ENCODE measurements at regions not wholly inside any gene's neighbourhood (a gene's known extent, or its start where the extent isn't known, plus 50 kb on each side); places are given as distances from the start of the nearest gene placed in this dataset.
A peak's percentile ranks its signal among the peaks of the same experiment; 100 is the strongest.

DNA sequence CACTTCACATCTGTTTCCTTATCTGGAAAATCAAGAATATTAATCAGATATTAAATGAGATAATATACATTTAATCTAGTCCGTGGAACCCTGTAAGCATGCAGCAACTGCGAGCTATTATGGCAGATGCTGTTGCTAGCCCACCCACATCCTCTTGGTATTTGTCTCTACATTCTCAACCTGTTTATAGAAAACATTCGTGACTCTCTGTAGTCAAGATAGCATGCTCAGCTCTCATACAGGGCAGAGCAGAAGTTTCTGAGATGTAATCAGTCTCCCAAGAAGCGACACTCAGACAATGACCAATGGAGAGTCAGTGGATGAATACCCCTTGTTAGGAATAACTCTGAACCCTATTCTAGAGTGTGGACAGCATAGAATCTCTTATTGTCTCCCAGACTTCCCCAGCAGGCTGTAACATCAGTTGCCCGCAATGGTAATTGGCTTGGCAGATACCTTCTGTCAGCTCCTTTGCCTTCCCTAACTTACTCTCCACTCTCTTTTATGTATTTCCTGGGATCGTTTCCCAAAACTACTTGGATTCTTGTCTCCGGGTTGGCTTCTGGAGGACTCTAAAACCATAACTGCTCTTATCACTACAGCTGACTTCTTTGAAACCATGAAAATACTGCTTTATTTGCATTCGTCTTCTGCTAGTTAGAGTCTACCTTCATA is 400.7 kb upstream of the TNP1 start:
- DNase-seq = no peak

DNA sequence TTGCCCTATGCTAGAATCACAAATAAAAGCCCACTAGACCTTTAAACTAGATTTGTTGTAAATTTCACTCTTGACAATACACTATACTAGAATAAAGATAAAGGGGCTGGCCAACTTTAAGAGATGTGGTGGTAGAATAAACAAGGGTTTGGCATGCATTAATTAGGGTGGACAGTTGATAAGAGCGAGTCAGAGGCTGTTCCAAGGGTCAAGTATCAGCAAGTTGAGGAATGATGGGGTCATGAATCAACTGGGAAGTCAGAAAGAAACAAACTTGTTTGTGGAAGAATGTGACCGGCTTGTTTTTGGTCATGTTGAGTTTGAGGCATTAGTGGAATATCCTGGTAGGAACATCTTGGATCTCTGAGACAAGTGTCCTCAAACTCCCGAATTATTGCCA is 398.3 kb upstream of the TNP1 start:
- no peak for DNase-seq

DNA sequence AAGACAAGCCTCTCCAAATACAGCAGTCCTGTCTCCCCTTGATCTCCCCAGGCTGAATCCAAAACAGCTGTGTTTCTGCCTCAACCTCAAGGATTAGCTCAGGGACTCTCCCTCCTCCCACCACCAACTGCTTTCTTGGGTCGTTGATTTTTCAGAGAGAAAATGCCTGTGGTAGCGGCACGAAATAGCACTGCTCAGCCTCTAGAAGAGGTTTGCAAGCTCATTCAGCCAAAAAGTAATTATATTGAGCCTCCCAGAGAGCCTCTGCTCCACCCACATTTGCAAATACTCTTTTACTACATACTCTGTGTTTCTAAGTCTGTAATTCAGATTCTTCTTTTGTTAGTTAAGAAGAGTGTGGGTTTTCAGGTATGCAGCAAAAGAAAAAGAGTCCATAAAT is 396.4 kb upstream of the TNP1 start:
- no peak for DNase-seq

DNA sequence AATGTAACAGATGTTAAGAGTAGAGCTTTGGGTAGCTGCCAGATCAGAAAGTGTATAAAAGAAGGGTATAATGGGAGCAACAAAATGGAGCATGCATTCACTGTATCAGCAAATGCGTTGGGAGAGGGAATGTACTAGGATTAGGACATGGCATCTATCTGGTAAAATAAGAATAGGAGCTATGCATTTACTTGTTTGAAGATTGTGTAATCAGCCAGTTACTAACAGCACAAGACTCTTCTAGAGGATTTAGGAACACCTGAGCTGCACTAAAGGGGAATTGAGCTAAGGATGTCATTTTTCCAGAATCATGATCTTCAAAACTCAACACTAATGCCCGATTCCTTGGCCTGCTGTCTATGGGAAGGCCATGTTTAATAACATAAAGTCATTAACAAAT is 394.2 kb upstream of the TNP1 start:
- no peak for DNase-seq

DNA sequence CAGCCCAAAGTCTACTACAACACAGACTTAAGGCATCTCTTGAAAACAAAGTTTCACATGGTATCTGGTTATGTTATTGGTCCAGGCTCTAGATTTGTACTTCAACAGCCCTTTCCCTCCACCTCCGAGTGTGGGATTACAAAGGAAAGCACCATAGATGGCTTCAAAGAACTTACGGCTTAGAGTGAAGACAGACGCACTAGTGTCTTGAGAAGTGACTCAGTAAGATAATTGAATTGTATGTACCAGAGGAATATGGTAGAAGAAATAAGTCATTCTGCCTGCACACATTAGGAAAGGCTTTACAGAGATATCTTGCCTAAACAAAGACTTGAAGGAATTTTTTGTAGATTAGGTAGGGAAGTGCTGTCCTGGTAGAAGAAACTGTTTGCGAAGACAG is 392.3 kb upstream of the TNP1 start:
- DNase-seq = no peak

DNA sequence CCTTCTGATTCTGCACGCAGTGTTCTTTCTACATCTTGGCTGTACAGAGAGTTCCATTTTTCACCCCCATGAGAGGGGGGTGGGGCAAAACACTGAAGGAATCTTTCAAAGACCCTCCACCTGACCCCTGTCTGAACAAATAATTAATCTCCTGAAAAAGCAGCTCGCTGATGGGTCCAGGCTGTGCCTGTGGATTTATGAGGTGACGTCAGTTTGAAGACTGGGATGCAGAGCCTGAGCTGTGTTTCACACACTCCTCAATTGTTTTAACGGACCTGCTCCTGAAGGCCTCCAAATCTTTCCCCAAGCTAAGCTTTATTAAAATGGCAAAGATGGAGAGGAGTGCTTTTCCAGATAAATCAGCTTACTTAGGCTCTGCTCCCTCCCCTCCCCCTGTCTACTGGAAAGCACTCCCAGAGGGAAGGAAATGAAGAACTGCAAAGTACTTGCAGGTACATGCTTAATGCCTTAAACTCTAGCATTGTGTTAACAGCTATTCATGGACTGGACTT is 390.2 kb upstream of the TNP1 start:
- no peak for DNase-seq

DNA sequence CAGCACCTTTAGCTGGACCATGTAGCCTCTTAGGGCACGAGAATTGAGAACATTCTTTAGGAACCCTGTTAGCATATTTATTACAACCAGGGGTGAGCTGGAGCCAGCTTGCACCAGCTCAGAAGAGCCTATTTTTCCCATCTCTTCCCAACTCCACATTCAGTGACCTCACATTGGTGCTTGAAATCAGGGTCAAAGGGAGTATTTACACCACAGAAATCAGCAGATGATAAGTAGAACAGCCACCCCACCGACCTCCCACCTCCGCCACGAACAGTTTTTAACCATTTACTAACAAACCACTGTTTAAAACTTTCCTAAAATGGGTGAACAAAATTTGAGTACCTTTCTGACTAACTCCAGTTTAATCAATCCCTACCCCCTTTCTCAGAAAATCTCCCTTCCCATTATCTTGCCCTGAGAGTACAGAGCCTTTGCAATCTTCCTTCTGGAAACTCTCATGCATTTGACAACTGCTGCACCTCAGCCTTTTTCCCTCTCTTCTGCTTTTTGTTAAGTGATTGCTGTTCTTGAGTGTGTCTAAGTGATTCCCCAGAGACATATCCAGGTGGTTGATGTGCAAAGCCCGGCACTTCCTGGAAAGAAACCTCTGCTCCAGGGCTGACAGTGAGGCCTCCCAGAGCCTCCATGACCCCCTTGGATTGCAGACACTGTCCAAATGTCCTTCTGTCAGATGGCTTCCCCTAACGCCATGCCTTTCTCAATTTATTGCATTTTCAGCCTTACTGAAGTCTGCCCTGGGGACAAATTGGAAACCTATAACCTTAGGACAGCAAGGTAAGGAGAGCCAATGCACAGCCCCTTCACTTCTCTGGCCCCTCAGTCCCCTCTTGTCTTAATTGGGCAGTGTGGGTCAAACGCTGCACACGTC is 389.5 kb upstream of the TNP1 start:
- DNase-seq = no peak

DNA sequence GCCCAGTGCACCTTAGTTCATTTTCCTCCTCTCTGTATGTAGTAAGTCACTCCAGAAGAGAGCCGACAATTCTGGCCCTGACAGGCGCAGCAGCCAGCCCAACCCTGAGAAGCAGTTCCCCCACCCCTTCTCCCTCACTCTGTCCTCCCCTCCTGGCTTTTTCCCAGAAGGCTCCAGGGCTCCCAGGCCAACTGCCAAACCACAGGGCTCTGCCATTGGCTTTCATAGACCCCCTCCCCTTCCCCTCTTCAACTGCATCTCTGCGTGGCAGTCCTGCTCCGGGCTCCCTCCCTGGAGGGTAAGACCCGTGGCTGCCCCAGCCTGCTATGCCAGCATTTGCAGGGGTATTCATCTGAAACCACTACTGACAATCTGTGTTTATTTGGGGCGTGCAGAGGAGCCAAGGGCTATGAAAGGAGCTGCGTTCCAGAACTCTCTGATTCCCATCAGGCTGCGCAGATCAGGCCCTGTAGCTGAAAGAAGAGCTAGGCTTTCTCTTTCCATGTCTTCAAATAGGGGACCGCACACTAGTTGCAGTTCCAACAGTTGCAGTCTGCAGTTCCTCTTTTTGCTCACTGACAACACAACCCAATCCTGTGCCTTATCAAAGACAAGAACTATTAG is 388.6 kb upstream of the TNP1 start:
- peak; percentile 74 for DNase-seq

DNA sequence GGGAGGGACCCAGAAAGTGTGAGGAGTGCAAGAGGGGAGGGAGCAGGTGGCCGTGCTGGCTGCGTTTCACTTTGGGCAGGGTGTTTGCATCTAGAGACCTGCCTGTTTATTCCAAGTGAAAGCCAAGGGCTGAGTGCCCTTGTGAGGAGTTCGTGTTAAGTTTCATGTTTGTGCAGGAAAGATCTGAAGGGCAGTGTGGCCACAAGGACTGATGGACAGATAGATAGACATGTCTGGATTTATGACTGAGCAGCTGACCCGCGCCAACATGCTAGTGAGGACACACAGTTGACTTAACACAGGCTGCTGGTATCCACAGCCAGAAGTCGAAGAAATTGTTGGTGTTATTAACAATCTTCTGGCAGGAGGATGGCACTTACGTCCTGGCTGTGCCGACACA is 387.6 kb upstream of the TNP1 start:
- no peak for DNase-seq

DNA sequence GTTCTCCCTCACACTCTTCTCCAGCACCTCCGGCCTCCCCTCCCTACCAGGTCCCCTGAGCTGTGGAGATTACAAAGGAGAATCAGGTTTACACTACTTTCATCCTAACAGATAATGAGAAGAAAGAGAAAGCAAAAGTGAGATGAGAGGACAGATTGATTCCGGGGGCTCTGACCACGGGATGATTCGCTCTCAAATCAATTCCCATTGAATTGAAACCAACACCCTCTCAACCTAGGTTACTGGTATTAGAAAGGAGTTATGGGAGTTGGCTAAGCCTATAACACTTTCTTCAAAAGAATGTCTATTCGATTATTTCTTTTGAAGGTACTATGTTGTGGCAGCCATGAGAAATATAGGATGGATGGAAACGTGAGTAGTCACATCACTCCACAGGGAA is 386.2 kb upstream of the TNP1 start:
- no peak for DNase-seq

DNA sequence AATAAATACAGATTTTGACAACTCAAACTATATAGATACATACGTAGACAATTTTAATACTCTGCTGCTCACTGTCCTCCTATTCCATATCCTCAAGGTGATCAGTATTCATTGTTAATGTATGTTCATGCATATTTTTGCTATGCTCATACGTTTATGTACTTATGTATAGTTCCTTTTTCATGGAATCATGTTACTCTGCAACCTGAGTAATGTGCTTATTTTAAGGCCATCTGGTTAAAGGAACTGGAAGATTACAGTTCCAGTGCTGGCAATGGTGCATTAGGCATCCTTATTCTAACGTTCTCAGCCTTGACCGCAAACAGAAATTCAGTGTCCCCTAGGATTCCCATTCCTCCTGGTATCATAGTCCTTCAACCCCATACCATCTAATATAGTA is 385.0 kb upstream of the TNP1 start:
- no peak for DNase-seq

DNA sequence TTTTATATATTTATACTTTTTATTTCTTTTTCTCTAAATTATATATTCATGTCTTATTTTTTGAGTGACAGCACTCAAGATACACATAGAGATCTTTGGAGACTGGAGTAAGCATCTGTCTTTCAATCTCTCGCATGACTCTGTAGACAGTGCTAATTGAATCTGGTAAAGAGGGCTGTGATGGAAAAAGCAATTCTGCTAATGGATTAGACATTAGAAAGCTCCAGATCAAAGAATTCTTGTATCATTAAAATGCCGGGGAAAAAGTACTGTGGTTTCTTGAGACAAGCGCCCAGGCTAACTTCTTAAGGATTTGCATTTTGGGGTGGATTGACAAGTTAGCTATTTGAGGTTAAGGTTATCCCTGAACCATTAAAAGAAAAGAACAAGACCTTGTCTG is 383.1 kb upstream of the TNP1 start:
- no peak for DNase-seq

DNA sequence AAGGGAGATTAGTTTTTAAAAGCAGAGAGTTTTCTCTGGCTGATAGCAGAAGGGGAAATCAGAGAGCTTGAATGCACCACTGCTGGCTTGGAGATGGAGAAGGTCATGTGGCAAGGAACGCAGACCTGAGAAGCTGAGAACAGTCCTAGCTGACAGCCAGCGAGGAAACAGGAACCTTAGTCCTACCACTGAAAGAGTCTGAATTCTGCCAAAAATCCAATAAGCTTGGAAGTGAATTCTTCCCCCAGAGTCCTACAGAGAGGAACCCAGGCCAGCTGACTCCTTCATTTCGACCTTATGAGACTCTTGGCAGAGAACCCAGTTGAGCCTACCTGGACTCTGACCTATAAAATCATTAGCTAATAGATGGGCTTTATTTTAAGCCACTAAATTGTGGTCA is 371.9 kb upstream of the TNP1 start:
- no peak for DNase-seq

DNA sequence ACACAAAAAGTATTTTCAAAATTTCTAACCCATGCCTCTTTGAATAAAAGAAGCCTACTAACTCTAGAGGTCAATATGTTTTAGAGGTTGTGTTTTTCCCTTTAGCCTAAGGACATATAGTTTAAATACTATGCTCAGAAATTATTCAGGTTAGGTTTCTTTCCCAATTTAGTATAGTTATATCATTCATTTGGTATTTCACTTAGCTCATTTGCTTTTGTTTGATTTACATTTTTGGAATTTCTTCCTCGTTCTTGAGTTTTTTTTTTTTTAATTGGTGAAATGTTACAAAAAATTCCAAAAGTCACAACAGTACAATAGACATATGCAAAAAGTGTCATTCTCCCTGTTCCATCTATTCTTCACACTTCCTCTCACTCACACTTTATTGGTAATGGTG is 371.3 kb upstream of the TNP1 start:
- DNase-seq = no peak

DNA sequence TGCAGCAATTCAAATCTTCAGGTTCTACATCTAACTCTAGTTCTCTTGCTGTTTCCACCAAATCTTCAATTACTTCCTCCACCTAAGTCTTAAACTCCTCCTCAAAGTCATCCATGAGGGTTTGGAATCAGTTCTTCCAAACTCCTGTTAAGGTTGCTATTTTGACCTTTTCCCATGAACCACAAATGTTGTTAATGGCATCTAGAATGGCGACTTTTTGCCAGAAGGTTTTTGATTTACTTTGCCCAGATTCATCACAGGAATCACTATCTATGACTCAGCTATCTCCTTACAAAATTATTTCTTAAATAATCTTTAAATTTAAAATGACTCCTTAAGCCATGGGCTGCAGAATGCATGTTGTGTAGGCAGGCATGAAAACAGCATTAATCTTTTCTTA is 368.9 kb upstream of the TNP1 start:
- no peak for DNase-seq

DNA sequence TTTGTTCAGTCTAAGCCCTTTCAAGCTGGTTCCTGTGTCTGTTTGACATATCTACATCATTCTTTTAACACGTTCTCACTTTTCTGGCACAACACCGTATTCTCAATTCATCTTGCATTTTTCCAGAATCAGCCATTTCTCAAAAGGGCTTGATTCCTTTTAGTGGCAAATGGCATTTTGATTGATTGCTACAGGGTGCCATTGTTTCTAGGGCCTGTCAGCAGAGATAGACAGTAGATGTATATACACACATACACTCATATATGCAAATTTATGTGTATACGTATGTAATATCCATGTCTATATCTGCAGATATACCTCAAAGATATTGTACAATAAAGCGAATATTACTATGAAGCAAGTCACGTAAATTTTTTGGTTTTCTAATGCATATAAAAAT is 367.9 kb upstream of the TNP1 start:
- DNase-seq = no peak

DNA sequence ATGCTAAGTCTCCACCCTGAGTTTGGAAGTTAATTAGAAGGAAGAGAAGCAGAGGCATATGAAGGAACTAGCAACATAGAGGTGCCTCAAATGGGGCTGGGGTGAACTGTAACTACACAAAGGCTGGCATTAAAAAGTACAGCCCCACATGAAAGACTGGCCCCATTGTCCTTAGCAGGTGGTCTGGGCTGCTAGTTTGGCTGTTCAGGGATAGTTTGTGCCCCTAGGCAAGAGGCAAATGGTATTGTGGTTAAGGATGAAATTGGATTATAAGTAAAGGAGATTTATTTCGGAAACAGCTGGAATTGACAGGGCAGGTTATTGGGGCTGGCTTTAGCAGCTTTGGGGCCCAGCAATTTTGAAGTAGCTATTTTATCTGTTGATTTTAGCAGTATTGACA is 365.7 kb upstream of the TNP1 start:
- DNase-seq = no peak

DNA sequence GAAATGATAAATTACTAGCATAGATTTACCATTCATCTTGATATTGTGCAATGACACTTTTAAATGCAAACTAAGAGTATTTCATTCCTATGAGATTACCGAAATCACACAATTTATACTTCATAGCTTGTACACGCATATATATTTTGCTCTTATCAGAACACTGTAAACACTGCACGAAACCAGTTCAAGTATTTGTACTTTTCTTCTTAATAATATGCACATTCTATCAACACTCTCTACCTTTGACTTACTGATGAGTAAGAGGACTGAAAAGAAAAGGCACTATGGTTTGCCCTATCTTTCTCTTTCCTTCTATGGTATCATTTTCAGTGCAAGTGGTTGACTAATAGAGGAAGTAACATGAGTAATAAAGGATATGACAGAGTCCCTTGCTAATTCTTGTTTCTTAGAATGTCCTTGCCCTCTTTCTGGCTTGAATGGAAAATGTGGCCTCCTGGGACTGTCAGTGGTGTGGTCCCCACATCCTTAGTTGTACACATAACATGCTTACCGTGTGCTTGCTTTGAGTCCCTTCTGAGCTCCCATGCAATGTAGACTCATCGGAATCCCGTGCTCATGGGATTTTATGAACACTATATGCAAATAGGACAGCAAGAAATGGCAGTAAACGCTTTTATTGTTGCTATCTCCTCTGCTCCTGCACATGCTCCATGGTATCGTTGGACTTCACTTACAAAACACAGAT is 363.5 kb upstream of the TNP1 start:
- DNase-seq = peak; percentile 78

DNA sequence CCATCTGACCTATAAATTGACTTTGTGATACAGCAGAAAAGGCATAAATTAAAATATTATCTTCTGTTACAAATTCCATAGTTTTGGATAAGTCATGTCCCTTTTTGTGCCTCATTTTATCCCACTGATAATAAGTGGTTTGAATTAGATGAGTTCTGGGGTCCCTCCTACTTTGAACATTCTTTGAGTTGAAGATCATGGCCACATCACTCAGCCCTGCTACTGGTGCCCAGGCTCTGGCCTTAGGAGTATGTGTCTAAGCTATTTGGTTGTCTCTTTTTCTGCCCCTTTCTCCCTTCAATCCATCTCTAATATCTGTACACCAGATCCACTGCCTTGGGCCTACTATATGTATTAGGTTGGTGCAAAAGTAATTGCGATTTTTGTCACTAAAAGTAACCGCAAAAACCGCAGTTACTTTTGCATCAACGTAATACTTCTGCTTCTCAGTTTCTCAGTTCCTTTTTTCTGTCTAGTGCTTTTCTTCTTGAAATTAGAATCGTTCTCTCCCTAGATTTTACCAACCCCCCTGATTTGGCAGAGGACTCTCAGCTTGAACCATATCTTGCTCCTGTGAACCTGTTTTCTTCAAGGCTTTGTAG is 362.5 kb upstream of the TNP1 start:
- peak; percentile 87 for DNase-seq

DNA sequence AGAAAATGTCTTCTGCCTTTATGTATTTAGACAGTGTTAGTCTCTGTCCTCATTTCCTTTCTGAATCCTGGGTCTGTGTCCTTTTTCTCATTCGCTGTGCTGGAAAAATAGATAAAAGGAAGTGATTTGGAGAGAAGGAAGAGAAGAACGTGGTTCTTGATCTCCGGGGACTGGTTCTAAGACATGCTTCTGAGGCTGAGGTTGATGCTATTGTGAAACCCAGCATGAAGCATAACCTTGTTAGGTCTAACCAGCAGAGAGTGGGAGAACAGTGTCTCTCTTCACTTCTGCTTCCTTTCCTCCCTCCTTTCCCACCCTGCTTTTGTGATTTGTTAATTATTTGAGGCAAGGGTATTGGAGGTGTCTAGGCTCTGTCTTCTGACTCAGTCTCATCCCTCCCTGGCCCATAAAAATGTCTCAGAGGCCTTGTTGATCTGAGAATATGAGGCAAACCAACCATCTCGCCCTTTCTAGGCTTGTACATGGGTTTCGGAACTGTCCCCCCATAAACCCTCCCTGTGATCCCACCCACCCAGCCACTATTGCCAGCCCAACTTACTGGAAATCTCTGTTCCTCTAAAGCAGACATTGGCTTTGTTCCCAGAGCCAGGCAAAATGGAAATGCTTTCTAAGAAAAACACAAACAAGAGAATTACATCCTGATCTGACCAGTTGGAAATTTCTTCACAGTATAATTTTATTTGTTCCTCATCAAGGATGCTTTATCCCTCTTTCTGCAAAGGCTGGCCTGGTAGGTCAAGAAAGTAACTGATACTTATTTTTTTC is 360.6 kb upstream of the TNP1 start:
- DNase-seq = peak; percentile 47

DNA sequence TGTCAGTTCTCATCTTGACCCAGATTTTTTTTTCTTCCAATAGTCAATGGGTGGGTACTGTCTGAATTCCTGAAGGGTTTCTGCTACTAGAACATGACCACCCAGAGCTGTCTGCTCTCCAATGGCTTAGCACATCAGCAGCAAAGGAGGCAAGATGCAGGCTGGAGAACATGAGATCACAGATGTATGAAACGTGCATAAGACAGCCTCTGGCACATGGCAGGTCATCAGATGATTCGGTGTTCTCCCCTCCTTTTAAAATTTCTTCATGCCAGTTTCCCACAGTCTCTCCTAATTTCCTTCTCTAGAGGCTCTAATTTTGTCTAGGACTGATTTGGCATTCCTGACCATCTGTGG is 359.3 kb upstream of the TNP1 start:
- no peak for DNase-seq
